AG08395 (cell line): ENCODE measurements at regions not wholly inside any gene's neighbourhood (a gene's known extent, or its start where the extent isn't known, plus 50 kb on each side); places are given as distances from the start of the nearest gene placed in this dataset.

Experiments used
- DNase-seq: peaks from one replicate; pipeline ENCODE4 v3.0.0; 2012; ENCODE audit warnings: mixed read lengths, low spot score

DNA sequence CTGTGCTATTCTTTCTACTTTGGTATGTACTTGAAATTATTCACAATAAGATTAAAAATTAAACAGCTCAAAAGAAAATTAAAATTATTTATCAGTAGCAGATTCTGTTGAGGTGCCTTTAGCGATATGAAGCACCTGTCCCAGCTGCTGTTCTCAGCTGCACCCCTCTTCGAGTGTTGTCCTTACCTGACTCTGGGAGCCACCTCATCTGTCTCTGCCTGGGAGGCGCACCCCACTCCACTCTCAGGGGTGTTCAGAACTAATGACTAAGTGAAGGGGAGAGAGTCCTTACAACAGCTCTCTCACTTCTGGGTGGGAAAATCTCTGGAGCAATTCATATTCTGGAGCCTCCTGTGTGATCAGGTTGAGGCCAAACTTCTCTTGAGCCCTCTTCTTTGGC is 745.7 kb downstream of the RFPL4B start:
- no peak for DNase-seq

DNA sequence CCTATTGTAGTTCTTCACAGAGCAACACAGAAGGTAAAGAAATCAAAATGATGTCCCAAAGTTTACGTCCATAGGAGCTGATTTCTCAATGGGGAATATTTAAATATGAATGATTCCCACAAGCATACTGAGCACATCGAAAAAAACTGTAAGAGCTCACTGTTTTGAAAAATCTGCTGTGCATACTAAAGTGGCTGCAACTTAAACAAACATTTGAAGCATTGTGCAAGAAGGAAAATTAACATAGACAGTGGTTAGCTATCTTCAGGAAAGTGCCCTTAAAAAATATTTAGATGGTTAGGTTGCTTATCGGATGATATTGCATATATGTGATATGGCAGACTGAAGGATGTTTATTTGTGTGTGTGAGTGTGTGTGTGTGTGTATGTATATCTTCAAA is 747.6 kb downstream of the RFPL4B start:
- DNase-seq: no peak

DNA sequence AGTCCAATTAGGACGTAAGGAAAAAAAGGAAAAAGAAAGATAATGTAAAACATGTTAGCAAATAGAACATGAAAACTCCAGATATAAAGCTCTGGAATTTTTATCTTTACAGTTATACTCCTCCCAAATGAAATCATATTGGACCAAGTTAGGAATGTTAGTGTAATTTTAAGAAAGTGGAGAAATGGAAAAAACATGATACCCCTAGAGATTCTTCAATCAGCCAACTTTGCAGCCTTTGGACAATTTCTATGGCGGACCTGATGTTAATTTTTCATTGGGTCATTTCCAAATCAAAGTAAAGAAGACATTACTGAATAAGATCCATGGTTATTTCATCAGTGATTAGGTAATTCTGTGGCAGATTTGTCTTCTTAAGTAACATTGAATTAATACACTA is 748.7 kb downstream of the RFPL4B start:
- DNase-seq: no peak

DNA sequence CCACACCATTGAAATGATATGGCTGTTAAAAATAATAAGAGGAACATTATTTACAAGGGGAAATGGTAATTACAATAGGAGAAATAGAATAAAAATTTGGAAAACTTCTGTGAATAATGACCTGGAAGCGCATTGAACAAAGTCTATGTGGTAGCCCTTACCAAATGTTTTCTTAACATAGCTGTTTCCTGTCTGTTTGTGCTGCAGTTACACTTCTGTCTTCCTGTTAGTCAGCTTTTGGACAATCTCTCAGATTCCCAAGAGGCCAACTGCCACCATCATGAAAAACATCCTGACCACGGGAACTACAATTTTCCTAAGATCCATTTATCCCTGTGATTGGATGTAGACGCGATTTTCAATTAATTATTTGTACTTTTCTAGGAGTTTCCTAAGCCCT is 754.4 kb upstream of the MARCKS start:
- peak; percentile 3 for DNase-seq

DNA sequence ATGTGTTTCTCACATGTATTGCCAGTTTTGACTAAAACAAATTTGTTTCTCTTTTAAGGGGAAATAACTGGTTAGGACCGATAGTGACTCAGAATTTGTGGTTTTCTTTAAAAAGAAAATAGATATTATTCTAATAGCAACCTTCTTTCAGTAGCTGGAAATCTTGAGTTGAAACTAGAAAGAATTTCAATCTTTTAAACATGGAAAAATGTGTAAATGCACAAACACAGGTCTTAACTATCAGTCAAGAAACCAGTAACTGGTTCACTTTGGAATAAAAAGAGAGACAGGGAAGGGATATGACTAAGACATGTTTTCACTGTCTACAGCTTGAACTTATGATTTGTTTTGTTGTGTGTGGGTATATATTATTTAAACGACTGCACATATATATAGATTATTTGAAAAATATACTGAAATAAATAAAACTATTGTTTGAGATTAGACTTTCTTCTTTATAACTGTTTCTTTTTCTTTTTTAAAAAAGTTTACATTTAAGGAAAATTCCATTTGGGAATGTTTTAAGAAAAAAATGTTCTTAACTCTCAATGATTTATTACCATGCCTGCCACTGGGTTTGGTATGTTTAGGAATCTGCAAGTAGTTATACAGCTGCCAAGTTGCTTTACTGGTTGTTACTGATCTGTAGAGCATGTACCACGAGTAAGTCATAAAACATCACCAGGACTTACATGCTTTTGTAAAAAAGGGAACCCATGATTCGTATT is 753.3 kb upstream of the MARCKS start:
- peak; percentile 50 for DNase-seq

DNA sequence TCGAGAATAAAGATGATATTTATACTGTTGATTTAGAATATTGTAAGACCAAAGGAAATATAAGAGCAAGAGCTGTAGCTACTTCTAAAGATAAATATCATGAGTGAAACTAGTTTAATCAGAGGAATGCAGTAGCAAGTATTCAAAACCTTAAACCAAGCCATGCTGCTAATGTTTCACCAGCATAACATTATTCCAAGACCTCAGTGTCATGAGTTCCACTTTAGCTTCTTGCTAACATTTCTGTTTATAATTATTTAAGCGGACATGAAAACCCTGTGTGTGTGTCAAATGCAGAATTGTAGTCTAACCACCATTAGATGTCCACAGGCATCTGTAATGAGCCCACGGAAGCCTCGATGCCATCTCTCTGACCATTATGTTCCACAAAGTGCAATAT is 752.6 kb upstream of the MARCKS start:
- no peak for DNase-seq

DNA sequence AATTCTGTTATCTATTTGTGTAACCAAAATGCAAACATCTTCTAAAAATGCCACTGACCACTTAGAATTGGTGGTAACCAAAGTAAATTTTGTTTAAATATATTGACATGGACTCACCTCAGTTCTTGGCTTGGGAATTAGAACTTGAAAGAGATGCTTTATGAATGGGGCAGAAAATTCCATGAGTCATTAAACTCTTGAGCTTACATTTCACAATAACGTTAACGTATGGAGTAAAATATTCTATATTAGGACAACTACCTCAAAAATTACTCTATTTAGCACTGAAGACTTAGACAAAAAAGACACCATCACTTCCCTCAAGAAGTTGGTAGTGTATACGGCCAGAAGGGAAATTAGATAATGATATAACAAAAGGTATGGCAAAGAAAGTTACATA is 752.2 kb upstream of the MARCKS start:
- no peak for DNase-seq

DNA sequence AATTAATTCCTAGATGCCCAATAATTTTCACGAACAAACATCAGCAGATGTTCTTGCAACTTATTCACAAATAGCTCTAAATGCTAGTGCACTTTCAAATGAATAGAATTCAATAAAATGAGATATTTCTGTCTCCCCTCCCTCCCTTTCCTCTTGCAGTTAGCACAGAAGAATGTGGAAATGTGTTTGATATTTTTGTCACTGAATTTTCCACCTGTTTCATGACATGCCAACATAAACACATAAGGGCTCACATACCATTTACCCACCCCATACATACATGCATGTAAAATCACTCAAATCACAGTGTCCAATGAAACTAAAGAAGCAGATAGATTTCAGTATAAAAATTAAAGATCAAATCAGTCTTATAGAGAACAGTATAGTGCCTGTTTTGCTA is 746.9 kb upstream of the MARCKS start:
- no peak for DNase-seq

DNA sequence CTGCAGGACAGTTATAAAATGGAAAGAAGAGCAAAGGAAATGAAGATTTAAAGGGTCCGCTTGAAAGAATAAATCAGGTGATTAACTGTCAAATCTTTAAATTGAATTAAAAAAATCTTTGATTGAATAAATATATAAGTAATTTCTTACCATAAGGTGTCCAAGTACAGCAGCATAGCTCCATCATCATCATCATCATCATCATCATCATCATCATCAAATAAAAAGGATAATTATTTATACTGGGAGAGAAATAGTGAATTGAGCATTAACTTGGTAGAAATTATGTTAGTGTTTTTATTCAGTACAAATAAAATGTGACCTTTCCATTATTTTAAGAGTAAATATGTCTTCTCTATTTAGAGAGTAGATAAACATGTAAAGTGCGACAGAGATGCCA is 745.6 kb upstream of the MARCKS start:
- no peak for DNase-seq

DNA sequence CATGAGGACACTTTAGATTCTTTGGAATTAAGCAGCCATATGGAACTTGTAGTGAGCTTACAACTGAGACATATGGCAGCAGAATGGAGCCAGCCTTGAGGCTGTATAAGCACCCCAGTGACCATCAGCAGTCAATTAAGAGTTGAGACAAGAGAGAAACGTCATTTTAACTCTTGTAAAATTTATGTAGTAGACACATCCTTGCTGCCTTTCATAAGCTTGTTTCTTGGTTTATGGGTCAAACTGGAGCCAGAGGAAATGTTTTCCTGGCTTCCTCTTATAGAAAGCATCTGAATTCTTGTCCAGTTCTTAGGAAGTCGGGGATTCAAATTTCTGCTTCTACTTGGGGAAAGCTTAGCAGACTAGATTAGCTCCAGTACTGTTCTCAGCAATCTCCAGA is 745.1 kb upstream of the MARCKS start:
- DNase-seq: no peak

DNA sequence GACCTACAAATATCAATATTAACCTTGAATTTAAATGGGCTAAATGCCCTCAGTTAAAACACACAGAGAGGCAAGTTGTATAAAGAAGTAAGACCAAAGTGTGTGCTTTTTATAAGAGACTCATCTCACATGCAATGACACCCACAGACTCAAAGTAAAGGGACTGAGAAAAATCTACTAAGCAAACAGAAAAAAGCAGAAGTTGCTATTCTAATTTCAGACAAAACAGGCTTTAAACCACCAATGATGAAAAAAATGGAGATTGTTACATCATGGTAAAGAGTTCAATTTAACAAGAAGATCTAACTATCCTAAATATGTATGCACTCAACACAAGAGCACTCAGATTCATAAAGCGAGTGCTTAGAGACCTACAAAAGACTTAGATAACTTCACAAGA is 741.9 kb upstream of the MARCKS start:
- DNase-seq: no peak

DNA sequence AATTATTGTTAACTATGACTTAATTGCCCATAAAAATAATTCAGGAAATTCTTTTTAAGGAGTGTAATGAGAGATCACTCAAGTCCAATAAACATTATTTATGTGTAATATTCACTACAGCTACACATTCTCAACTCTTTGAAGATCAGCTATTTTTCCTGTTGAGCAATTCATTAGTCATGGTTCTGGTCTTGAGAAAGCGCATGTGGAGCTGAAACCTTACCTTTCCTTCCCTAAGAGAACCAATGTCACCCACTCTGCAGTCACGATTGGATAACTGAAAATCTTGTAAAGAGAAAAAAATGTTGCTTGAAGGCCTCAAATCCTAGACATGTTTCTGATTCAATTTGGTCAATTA is 736.9 kb upstream of the MARCKS start:
- peak; percentile 69 for DNase-seq

DNA sequence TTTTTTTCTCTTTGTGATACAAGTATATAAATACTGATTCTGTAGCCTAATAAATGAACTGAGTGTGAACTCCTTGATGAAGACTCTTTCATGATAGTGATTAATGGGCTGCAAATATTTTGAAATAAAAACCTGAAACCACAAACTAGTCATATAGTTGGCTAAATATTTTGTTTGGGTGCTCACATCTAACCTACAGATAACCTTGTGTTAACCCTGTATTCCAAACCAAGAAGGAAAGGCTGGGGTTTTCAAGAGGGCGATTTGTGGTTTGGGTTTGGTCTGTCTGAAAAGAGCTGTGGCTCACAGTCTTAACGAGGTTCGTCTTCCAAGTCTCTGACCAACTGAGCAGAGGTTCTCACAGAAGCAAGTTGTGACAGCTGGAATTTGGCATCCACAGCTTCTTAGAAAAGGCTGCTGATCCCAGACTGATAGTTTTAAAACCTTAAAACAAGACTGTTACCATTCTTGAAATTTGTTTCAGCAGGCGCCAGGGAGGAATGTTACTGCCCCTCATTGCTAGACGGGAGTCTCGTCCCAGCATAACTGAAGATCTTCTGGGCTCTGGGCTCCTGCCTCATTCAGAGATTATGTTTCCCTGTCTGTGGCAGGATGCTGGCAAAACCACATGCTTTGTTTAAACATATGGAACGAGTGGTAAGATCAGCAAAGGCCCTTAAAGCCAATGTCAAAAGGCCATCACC is 736.4 kb upstream of the MARCKS start:
- DNase-seq: peak; percentile 71

DNA sequence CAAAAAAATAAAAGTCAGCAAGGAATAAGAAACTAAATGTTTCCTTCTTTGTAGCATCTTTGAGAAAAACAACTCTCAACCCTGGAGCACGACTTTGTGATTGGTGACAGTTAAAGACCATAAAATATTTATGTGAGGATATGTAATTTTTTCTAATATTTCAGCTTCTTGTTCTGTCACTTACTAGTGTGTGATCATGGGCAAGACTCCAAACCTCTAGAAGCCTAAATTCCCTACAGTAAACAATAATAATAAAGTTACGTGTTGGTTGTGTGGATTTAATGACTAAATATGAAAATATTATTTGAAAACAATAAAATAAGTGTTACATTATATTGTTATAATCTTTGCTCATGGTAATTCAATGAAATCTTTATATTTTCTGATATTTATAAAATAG is 735.6 kb upstream of the MARCKS start:
- DNase-seq: no peak

DNA sequence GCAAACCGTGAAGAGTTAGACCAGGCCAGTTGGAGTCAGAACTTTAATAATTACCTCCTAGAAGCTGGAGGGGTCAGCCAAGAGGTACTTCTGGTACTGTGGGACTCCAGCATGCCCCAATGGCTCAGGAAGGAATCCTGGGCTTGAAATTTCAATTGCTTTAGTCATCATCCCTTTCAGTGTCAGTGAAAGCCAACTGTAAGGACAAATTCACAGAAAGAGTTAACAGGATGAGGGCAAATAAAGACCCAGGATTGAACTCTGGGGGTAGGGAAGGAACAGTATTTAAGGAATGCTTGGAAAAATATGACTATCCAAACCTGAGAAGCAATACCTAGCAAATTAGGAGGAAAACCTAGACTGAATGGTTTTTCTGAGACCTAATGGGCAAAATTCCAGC is 735.1 kb upstream of the MARCKS start:
- peak; percentile 78 for DNase-seq

DNA sequence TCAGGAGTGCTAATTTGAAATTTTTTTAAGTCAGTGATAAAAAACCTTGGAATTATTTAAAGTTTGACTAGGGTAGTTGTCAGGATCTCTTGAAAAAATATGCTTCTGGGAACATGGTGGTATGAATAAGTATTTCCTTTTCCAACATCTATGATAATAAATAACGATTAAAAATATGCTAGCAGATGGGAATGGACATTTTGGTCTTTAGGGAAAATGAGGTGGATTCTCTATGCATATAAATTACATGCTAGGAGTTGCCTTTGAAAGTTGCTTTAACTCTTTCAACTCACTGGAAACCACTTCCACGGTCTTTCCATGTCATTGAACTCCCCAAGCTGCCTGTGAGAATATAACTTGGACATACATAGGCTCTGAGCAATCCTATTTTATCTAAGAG is 731.5 kb upstream of the MARCKS start:
- DNase-seq: no peak

DNA sequence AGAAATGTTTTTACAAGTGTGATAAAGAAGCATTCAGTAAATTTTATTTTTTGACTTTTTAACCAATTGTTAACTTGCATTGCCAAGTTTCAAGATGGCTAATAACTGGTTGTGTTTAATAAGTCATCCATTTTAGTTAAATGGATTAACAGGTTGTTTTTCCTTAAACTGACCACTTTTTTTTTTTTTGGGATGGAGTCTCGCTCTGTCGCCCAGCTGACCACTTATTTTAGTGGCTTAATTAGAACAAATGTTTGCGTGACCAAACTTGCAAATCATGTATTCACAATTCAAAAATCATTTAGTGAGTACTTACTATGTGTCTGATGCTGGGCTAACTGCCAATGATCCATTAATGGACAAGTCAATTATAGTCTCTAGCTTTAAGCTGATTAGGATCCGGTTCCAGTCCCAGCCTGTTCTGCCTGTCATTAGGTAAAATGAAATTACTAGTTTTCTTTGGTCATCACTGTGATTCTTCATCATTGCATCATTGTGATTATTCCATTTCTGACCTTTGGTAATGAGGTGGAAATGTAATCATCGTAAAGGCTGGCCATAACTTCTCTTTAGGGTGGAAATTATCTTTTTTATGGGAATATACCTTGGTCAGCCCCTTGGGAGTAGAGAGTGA is 729.2 kb upstream of the MARCKS start:
- no peak for DNase-seq

DNA sequence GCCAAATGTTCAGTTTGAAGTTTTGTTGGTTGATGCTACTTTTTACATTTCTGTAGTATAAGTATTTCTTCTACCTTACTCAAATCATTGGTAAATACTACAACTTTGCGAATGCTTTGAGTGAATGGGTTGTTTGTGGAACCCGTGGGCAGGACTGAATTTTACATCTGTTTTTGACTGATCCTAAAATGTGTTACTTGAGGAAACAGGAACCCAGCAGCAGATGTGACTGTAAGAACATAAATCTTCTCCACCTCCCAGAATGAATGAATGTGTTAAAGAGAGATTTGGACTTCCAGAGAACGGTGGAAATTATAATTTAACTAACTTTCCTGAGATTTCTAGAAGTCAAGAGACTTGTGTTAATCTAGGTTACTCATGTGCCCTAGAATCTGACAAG is 728.5 kb upstream of the MARCKS start:
- no peak for DNase-seq

DNA sequence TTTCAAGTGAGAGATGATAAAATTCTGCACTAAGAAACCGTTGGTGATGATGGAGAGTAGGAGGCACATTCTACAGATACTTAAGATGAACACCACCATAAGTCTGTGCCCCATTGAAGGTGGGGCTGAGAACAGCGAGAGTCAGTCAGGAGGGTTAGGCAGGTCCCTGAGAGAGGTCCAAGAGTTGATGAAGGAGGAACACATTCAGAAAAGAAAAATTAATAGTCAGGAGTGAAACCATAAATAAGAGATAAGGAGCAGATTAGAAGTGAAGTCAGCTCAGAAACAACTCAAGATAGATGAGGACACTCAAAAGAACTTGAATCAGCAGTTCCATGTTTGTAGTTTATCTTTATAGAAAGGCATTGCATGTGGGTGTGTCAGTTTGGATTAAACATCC is 727.2 kb upstream of the MARCKS start:
- DNase-seq: no peak

DNA sequence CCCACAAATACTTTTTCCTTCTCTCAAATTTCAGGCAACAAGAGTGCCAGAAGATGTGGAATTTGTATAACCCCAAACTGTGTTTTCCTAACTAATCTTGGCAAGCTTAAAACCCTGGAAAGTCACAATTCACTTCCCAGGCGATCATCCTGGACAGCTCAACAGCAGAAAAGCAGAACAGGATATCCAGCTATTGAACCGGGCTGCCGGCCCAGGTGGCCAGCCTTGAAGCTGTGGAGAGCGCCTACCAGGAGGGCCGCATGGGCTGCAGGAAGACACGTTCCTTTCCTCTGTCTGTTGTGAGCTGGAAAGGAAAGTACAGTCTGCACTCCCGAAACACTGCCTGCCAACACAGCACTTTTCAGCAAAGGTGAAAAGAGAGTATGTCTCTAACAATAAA is 719.7 kb upstream of the MARCKS start:
- DNase-seq: no peak

DNA sequence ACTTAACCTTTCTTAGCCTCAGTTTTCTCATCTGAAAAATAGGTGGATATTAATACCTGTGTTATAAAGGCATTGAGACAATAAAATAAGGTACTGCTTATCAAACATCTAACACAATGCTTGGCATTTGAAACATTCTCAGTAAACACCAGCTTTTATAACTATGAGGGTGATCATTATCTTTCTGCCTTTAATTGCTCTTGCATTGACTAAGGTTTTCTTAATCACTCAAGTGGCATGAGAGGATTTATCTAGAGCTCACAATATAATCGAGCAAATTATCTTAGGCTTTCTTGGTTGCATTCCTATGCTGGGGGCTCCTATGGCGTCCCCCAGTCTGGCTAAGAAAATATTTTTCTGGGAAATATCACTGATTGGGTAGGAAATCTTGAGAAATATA is 716.4 kb upstream of the MARCKS start:
- no peak for DNase-seq

DNA sequence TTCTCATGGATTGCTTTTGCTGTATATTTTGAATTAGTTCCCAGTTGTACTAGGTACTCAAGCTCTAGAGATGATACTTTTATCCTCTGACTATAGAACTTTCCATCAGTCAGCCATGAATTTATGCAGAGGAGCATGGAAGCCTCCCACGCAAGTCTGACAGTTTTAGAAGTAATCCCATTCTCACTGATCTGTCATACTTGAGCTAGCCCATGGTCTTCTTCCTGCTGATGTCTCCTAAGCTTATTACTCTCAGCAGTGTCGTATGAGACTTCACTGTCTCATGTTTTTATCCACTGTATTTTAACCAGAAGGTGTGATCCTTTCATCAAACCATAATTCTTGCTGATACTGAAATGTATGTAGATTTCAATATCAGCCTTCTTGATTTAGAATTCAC is 715.2 kb upstream of the MARCKS start:
- no peak for DNase-seq

DNA sequence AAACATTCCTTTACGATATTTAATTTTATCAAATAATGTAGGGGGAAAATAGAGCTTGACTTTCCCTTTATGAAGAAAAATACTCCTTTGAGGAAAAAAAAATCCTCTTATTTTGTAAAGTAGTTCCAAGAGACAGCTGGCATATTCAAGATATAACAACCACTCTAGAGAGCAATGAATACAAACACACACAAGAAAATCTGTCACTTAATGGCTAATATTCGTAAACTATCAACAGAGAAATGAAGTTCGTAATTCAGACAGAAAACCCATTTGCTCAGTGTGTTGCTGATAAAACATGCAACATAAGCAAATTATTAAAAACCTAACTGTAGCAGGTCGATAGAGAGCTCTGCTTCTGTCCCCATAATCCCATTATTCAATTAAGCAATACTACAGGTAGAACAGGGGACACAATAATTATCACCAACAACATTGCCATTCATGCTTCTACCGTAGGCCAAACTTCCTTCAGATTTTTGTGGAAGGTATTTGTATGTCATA is 714.4 kb upstream of the MARCKS start:
- no peak for DNase-seq
